Stimulated activated CD4-positive, alpha-beta T cell treated with anti-CD3 and anti-CD28 coated beads, Interleukin-4, amount 100 ng/mL, for 48 hours (primary cell): ENCODE measurements at regions not wholly inside any gene's neighbourhood (a gene's known extent, or its start where the extent isn't known, plus 50 kb on each side); places are given as distances from the start of the nearest gene placed in this dataset.
"Not testable (repeated sequence)": the region's sequence is repeated elsewhere in the genome, so short reads cannot be mapped to it uniquely, and the experiment has no call there.

Experiments
- DNase-seq, 2 donors: peaks; one replicate each; pipeline ENCODE4 v3.0.0-alpha.2; 2020; ENCODE audit warnings: low read depth in 2 of 2

GRCh38 chr11:71182791-71183677, 69.3 kb downstream of the SHANK2 start:
- no peak for DNase-seq

DNA sequence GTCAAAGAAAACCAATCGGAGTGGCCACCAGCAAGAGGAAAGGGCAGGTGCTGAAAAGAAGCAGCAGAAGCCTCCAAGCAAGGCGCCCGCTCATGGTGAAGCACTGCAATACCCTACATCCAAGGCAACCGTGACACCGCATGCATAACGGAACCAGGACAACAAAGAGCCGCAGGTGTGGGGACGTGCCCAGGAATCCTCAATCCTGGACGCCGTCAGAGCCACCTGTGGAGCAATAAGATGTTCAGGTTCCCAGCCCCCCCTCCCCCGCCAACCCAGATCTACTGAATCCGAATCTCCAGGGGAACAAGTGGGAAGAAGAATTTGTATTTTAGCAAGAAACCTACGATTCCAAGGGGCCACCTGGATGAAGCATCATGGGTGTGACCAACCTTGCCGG, 70.8 kb downstream of the SHANK2 start:
- no peak for DNase-seq

DNA sequence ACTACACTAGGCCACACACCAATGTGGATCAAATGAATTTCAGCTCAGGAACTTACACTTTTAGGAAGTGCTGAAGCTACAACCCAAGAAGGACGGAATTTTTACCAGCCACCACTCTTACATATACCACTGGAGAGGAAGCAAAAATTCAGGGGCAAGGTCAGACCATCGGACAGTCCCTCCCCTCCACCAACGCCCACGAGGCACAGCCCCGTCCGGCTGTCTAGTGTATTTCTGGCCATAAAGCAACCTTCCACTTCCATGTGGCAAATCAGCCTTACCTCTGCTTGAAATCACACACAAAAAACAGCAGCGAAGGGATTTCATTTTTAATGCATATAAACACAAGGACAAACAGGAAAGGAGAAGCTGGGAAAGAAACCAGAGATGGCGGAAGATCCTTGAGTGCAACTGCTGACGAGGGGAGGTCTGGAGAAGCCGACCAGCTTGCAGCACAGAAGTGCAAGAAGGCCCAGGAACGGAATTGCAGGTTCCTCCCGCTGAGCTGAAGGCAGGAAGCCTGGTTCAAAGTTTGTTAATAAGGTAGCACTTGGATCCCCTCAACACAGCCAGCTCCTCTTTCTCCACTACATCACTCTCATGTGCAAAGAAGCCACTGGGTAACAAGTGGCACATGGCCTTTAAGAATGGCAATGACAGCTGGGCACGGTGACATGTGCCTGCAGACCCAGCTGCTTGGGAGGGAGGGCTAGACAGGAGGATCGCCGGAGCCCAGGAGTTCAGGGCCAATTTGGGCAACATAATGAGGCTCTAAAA, 71.5 kb downstream of the SHANK2 start:
- no peak for DNase-seq

DNA sequence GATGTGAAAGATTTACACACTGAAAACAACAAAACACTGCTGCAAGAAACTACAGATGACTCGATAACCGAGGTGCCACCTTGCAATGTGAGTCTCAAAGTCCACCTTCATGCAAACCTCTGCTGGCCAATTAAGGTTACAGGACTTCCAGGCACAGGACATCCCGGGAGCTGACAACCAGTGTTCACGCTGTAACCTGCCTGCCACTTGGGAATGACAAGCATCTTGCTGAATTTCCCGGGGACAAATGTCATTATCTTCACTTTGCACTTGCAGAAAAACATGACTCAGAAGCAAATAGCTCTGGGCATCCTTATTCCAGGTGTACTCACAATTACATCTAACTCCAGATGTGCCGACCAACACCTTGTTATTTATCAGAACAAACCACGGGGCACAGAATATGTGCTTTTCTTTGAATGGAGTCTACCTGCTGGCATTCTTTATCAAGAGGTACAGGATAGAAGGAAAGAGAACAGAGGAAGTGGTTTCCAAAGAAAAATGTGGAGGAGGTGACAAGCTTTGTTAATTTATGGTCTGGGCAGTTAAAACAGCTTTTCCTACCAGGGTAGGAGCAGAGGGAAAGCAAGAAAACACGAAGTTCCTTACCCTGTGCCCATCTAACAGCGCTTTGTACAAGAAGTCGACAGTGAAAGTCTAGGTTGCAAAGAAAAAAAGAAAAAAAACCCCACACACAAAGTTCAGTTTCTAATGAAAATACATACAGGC, 72.3 kb downstream of the SHANK2 start:
- no peak for DNase-seq

DNA sequence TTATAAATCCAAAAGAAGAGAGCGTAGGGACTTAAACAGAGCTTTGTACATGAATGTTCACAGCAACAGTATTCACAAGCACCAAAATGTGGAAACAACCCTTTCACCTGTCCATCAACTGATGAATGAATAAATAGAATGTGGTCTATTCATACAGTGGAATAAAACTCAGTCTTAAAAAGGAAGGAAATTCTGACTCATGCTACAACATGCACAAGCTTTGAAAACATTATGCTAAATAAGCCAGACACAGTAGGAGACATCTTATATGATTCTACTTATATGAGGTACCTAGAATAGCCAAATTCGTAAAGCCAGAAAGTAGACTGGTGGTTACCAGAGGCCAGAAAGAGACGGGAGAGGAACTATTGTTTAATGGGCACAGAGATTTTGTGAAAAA, 74.3 kb downstream of the SHANK2 start:
- no peak for DNase-seq

DNA sequence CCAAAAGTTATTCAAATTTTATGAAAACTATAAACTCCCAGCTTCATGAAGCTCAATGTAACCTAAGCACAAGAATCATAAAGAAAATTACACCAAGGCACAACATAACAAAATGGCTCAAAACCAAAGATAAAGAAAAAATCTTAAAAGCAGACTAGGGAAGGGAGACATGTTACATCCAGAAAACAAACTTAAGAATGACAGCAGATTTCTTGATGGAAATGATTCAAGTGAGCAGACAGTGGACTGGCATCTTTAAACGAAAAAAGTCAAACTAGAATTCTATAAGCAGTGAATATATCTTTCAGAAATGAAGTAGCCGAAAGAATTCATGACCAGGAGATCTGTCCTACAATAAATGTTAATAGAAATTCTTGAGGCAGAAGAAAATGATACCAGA, 75.6 kb downstream of the SHANK2 start:
- no peak for DNase-seq

GRCh38 chr11:71173709-71174108, 78.7 kb downstream of the SHANK2 start:
- DNase-seq: no peak

DNA sequence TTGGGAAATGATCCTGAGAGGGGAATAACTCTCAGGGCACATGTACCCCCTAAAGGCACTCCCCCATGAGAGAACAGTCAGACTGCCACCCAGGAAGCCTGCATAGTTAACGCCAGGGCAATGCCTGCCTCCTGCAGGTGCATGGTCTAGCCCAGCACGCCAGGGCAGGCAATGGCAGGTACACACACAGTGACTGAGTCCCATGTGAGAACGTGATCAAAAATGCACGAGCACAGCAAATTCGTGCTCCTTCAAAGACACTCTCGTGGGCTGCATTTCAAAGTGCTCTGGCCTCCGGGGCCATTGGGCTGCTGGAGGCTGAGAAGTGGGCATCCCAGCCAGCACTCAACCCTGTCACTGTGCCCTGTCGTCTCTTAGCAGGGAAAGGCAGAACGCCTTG, 79.7 kb downstream of the SHANK2 start:
- no peak for DNase-seq

- DNase-seq: no peak
These were observed 80.8 kb downstream of the SHANK2 start for GRCh38 chr11:71171576-71171975.

- DNase-seq: no peak
These were observed 81.6 kb downstream of the SHANK2 start for GRCh38 chr11:71170624-71171423.

DNA sequence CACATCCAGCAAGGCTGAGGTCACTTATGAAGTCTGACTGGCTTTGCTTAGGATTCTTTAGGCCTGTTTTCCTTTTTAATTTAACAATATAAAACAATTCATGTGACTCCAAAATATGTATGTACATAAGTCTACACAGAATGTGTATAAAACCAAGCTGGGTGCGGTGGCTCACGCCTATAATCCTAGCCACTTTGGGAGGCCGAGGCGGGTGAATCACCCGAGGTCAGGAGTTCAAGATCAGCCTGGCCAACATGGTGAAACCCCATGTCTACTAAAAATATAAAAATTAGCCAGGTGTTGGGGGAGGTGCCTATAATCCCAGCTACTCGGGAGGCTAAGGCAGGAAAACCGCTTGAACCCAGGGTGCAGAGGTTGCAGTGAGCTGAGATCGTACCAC, 83.1 kb downstream of the SHANK2 start:
- no peak for DNase-seq

GRCh38 chr11:71167814-71168213, 84.6 kb downstream of the SHANK2 start:
- DNase-seq: not testable (repeated sequence)

GRCh38 chr11:71165771-71166170, 86.6 kb downstream of the SHANK2 start:
- DNase-seq: no peak

- no peak for DNase-seq
These were observed 87.8 kb downstream of the SHANK2 start for GRCh38 chr11:71164621-71165020.

- no peak for DNase-seq
These were observed 88.2 kb downstream of the SHANK2 start for GRCh38 chr11:71164186-71164585.

GRCh38 chr11:71163371-71163770, 89.0 kb downstream of the SHANK2 start:
- no peak for DNase-seq

- DNase-seq: no peak
These were observed 93.4 kb downstream of the SHANK2 start for GRCh38 chr11:71158936-71159335.

- DNase-seq: not testable (repeated sequence)
These were observed 94.7 kb downstream of the SHANK2 start for GRCh38 chr11:71157676-71158075.

DNA sequence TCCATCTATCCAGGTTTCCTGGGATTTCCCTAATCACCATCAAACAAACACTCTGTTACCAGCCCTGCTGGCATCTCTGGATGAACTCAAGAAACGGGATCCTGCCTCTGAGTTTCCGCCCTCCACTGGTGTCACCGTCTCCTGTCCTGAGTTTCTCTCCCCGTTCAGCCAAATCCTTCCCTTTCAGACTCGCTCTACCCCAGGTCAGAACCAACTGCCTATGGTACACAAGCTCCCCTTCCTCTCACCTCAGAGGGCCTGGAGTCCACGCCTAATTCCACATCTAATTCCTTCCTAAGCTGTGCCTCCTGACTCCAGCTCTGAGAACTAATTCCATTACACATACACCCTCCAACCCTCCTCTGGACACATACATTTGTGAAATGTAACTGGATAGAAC, 96.1 kb downstream of the SHANK2 start:
- DNase-seq: no peak

DNA sequence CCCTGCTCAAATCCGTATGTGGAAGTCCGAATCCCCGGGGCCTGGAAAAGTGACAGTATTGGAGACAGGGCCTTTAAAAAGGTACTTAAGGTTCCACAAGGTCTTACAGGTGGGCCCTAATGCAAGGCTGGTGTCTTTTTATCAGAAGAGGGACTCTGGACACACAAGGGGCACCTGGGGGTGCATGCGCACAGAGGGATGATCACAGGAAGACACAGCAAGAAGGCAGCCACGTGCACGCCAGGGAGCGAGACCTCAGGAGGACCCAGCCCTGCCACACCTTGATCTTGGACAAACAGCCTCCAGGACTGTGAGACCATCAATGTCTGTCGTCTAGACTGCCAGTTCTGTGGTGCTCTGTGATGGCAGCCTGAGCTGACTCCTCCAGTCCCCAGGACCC, 96.5 kb downstream of the SHANK2 start:
- no peak for DNase-seq

- no peak for DNase-seq
These were observed 98.0 kb downstream of the SHANK2 start for GRCh38 chr11:71154261-71154805.
